ENCODE measurements at regions not wholly inside any gene's neighbourhood (a gene's known extent, or its start where the extent isn't known, plus 50 kb on each side); places are given as distances from the start of the nearest gene placed in this dataset.

DNA sequence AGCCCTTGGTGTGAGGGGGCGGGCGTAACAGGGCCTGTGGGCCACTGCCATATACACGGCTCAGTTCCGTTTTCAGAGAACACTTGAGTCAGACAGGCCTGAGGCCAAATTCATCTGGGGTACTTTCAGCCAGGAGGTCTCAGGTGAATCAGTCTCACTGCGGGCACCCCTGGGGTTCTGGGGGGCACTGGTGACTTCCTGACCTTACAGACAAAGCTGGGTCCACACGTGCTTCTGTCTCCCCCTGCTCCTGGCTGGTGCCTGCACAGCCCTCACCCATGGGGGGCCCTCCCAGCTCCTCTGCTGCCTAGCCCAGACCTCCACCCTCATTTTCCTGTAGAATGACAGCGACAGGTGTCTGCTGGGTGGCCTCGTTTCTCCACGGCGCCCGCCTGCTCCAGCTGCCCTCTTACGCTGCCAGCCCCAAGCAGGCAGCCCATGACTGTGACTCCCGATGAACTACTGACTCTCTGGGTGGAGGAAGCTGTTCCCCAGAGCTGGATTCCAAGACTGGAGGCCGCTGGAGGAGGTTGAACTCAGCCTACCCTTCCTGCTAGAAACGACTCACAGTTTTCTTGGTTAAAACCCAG lies 374.1 kb upstream of the IRX4 start:
- in situ Hi-C loops (cut with HindIII; ENCODE audit: low sequenced_read_pairs), result no loop called here

DNA sequence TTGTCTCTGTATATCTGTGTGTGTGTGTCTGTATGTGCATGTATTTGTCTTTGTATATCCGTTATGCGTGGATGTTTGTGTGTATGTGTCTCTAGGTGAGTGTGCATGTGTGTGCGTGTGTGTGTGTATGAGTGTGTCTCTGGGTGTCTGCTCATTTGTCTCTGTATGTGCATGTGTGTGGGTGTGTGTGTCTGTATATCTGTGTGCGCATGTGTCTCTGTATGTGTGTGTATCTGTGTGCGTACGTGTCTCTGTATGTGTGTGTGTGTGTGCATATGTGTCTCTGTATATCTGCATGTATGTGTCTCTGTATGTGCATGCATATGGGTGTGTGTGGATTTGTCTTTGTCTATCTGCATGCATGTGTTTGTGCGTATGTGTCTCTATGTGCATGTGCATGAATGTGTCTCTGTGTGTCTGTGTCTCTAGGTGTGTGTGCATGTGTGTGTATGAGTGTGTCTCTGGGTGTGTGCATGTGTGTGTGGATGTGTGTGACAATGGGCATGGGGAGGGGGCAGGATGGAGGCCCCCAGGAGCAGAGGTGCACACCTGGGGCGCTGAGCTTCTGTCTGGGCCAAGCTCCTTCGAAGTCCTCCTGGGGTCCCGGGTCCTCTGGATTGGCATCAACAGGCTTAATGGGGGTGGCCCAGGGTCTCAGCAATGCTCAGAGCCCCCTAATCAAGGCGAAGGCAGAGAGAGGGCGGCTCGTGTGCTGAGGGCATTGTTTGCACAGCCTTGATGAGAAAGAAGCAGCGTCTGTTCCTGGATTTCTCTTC lies 373.4 kb upstream of the IRX4 start:
- in situ Hi-C loops (cut with HindIII; ENCODE audit: low sequenced_read_pairs), result no loop called here

DNA sequence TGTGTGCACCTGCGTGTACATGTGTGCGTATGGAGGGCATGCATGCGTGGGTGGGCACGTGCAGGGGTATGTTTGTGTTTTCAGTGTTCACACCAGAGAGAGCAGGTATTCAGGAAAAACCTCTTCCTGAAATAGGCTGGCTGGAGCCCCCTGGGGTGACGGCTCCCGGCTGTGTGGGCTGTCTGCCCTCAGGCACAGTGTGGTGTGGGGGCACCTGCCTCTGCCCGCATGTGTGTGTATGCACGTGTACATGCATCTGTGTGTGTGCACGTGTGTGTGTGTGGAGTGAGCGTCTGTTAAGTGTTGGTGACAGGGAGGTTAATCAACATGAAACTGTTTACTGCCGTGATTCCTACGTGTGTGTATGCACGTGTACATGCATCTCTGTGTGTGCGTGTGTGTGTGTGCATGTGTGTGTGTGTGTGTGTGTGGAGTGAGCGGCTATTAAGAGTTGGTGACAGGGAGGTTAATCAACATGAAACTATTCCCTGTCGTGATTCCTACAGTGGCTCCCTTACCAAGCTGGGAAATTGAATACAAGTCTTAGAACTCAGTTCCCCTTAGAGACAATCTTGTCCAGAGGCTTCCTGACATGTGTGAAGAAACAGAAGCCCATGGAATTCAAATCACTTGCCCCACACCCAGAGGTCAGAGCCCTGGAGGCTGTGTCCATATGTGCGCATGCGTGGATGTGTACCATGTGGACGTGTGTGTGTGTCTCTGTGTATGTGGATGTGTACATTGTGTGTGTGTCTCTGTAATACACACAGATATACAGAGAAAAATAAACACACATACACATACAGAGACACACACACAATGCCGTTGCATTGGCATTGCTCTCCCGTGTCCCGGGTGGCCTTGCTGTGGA lies 372.4 kb upstream of the IRX4 start:
- in situ Hi-C loops (cut with HindIII; ENCODE audit: low sequenced_read_pairs), result no loop called here

DNA sequence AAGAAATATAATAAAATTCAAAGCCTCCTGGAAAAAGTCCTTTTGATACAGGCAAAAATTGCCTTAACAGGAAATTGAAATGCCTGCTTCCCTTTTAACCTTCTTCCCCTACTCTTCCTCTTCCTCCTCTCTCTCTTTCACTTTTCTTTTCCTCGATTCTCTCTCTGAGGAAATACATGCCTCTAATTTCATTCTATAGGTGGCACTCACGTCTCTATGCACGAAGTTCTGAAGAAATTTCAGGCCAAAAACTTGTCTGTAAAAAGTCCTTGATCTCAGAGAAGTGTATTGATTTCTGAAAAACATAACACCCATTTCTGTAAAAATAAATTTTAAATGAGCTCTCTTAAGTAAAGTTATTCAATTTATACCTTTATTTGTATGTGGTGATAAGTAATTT lies 371.7 kb upstream of the IRX4 start:
- in situ Hi-C loops (cut with HindIII; ENCODE audit: low sequenced_read_pairs), result no loop called here

DNA sequence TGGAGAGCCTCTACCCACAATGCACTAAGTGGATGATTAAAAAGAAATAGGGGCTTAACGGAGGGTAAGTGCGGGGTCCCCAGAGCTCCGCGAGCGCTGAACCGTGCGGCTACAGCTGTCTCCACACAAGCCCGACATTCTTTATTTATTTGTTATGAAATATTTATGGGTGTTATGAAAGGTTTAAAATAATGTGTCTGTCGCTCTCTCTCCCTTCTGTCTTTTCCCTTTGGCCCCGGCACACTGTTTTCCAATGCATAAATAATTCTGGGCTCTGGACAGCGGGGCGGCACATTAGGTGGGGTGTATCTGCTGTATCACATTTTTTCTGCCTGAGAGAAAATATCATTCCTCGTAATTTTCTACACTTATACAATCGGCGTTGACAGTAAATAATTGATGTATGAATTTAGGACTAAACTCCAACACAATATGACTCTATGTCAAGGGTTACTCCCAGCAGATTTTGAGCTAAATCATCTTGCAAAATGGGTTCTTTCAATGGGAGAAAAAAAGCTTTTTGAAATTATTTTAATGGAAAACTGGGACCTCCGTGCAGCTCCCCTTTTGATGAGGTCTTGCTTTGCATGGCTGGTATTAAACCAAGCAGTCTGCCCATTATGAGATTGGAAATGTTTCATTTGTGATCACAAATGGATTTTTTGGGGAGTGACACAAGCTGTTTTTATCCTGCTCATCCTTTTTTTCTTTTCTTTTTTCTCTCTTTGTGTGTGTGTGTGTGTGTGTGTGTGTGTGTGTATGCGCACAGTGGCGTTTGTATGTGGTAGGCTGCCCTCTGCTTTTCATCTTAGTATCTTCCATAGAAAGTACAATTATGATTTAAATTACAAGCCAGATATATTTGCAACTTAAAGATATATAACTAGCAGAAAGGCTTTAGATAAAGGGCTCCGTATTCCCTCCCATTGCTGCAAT lies 370.6 kb upstream of the IRX4 start:
- in situ Hi-C loops (cut with HindIII; ENCODE audit: low sequenced_read_pairs), result no loop called here

DNA sequence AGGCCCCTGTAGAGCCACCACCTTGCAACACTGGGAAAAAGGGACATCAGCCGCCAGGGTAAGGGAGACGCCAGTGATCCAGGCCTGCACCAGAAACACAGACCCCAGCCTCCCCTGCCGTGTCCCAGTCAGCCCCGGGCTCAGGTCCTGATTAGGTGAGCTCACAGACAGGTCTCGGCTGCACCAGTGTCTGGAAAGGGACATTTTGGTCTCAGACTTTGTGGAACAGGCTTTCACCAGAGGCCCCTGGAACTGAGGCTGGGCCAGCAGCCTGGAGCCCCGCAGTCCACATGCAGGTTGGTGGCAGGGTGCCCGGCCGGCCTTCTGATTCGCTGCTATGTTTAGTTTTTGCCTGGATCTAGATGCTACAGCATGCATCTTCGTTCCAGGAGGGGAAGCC lies 369.0 kb upstream of the IRX4 start:
- in situ Hi-C loops (cut with HindIII; ENCODE audit: low sequenced_read_pairs), result no loop called here

DNA sequence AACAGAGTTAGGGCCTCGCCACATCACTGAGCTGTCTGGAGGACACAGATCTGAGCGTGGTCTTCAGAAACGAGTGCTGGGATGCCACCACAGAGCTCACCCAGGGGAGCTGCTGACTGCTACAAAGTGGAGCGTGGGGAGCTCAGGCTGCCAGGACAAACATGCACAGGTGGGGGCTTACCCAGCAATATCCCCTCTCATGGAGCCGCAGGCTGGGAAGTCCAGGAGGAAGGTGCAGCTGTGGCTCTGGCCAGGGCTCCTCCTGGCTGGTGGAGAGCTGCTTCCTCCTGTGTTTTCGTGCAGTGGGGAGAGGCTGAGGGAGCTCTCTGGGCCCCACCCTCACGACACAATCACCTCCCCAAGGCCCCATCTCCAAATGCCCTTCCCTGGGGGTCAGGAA lies 368.6 kb upstream of the IRX4 start:
- in situ Hi-C loops (cut with HindIII; ENCODE audit: low sequenced_read_pairs), result no loop called here

DNA sequence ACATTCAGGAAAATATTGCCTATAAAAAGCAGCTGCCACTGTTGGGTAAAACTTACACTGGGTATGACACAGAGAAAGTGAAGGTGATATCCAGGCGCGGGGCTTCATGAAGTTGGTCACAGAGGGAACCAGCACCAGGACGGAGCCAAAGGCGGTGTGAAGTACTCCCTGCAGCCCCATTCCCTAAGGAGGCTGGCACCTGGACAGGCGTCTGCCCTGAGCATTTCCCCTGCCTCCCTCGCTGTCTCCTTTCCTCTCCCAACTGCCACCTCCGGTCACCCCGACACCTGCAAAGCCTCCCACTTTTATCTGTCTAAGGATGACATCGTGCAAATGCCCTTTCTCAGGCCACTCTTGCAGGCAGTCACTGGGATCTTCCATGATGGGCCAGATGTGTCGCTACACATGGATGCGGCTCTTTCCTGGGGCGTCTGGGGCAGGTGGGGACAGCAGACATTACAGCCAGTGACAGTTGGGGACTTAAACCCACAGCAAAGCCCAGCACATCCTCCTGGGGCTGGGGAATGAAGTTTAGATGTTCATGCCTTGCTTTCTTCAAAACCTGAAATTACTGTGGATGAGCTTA lies 367.7 kb upstream of the IRX4 start:
- in situ Hi-C loops (cut with HindIII; ENCODE audit: low sequenced_read_pairs), result no loop called here

DNA sequence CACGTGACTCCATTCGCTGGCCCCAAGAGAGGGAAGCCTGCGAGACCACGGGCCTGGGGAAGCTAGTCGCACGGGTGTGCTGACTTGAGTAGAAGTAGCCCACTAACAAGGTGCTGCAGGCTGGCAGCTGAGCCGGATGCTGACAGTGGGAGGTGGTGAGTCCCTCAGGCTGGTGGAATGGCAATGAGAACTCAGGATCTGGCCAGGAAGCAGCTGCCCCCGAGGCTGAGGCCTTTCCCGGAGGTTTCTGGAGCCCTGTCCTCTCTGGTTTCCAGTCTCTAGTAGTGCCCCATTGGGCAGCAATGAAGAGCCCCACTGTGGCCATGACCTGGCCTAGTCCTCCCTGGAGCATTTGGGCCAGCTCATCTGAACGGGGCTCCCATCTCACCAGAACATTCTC lies 366.7 kb upstream of the IRX4 start:
- in situ Hi-C loops (cut with HindIII; ENCODE audit: low sequenced_read_pairs), result no loop called here

DNA sequence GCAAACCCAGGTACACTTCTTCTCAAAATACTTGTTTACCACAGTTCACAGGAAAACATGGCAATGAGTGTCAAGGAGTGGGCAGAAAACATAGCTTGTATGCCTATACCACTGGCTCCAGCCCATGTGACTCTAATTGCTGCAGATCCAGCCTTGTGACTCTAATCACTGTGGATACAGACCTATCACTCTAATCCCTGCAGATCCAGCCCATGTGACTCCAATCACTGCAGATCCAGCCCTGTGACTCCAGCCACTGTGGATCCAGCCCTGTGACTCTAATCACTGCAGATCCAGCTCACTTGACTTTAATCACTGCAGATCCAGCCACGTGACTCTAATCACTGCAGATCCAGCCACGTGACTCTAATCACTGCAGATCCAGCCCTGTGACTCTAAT lies 366.3 kb upstream of the IRX4 start:
- in situ Hi-C loops (cut with HindIII; ENCODE audit: low sequenced_read_pairs), result no loop called here

DNA sequence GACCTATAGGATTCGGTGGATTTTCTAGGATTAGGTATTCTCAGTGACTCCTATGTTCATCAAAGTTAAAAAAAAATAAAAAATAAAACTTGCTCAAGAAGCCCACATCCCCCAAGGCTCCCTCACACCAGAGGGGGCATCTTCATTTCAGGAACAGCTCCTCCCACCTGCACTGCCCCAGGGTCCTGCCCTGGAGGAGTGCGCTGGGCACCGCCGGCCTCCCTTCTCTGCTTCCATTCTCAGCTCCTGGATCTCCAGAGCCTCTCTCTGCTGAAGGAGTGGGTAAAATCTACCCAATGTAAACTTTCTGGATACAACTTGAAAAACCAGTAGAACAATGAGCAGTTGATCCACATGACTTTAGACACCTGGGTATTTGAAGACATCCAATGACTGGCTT lies 359.8 kb upstream of the IRX4 start:
- in situ Hi-C loops (cut with HindIII; ENCODE audit: low sequenced_read_pairs), result no loop called here

DNA sequence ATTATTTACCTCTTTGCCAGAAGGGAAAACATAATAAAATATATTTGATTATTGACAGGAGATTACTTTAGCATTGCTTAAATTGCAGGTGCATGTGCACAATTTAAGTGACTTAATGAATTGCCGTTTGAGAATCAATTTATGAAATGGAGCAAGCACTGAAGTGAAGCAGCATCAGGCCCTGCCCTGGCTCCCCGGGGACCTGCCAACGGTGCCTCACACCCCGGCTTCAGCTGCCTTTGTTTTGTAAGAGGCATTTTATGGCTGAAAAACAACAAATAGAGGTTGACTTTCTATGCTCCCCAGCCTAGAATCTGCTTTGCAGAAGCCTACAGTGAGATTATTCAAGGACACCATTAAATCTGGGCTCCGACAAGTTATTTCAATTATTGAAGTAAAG lies 359.1 kb upstream of the IRX4 start:
- in situ Hi-C loops (cut with HindIII; ENCODE audit: low sequenced_read_pairs), result no loop called here

DNA sequence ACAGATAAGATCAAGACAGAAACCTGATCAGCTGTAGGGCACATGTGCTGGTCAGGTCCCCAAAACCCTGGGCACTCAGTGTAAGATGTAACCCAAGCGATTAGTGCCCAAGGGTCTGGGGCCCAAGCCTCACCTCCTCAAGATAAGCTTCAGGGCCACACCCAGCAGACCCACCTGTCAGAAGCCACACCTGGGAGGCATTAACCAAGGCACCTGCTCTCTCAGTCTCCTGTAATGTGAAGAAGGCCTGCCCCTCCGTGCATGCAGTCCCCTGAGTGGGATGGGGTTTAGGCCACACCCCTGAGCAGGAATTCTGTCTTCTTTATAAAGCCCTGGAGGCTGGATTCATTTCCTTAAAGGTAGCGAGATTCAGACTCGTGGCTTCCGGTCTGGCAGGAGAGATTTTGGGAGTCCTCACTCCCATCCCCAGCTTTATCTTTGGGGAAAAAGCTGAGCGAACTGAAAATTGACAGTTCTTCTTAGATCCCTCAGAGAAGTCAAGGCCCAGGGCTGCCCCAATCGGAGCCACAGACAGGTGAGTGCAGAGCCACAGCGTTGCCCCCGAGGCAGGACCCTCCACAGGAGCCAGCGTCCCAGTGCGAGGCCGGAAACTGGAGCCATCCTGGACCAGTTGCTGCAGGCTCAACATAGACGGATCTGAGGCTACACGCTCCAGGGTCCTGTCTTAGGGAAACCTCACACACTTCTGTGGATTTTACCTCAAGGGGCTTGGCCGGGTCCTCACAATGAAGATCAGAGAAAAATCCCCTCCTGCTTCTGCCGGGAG lies 357.6 kb upstream of the IRX4 start:
- in situ Hi-C loops (cut with HindIII; ENCODE audit: low sequenced_read_pairs), result no loop called here

DNA sequence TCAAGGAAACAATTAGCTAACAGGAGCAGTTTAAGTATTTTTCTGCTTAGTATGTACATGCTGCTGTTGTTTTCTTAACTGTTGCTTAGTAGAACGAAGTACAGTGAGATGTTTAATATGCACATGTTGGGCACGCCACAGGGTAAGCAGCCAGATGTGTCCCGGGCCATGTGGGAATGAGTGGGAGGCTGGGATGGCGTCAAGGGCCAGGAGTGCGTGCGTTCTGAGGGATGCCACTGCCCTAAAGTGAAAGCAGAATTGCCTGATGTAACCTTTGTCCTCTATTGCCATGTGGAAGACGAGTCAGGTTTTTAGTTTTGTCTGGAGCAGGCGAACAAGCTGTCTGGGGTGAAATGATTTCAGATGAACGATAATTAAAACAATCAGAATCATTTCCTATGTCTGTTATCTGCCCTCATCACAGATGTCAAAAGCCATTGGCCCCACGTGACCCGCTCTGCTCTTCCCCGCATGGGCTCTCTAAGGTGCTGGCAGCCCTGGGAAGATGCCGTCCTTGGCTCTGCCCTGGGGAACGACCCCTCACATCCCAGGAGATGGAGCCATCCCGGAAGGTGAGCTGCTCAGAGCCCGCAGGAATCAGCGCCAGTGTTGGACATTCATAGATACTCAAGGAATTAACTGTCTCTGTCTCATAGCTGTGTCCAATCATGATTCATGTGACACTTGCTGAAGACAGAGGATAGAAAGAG lies 356.6 kb upstream of the IRX4 start:
- in situ Hi-C loops (cut with HindIII; ENCODE audit: low sequenced_read_pairs), result no loop called here

DNA sequence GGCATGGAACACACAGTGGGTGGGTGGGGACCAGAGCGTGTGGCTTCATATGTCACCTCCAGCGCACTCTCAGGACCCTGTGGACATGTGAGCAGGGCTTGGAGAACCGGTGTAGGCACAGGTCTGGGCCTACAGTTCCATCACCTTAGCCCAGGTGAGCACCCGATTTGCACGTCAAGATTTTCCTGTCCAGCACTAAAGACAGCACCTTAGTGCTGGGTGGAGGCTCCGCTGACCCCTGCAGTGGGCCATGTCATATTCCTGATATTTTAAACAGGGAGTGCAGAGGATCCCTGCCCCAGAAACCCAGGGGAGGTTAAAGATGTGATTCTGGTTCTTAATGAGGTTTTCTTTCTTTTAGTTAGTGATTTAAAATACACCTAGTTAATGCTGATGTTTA lies 356.0 kb upstream of the IRX4 start:
- in situ Hi-C loops (cut with HindIII; ENCODE audit: low sequenced_read_pairs), result no loop called here

DNA sequence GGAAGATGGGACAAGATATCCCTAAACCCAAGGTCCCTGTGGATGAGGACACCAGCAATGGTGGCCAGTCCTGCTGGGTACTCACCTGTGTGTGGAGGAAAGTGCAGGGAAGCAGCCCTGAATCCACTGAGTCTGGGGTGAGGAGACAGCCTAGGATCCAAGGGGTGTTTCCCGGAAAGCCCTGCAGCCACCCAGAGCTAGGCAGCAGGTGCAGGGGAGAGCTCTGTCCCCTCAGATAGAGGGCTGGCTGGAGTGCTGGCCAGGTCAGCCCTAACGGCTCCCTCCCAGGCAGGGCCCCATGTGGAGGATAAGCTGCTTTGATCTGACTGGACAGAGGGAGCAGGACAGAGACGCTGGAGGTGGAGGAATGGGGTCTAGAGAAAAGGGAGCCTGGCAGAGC lies 344.7 kb upstream of the IRX4 start:
- in situ Hi-C loops (cut with HindIII; ENCODE audit: low sequenced_read_pairs), result no loop called here

DNA sequence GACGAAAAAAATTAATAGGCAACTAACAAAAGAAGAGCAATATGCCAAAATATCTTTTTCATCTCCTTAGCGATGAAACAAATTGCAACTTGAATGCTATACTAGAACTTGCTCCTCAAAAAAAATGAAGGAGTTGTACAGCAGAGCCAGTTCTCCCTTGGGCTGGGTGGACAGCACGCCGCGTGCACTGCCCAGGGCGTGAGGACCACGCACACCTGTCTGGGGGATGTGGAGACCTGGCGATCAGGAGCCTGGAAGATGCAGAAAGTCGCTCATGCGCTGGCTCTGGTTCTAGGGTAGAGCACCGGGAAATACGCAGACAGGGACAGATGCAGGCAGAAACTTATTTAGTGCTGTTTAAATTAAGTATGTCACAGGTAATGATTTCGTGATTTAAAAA lies 342.0 kb upstream of the IRX4 start:
- in situ Hi-C loops (cut with HindIII; ENCODE audit: low sequenced_read_pairs), result no loop called here

DNA sequence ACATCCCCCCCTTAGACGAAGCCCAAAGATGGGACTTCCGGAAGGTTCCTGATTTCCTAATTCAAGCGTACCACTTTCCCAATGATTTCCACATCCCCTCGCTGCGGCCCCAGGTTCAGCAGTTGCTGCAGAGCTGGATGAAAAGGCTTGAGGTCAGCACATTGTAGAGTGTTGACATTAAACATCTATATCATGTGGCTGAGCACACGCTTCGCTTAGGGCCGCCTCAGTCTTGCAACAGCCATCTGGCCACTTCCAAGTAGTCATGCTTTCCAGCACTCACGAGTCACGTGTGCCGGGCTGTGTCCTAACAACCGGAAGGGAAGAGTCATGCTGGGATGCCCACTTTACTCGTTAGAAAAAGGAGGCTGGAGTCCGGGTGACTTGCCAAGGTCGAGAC lies 340.6 kb upstream of the IRX4 start:
- in situ Hi-C loops (cut with HindIII; ENCODE audit: low sequenced_read_pairs), result no loop called here
